ENCODE measurements at regions not wholly inside any gene's neighbourhood (a gene's known extent, or its start where the extent isn't known, plus 50 kb on each side); places are given as distances from the start of the nearest gene placed in this dataset.

- no peak for TF ChIP-seq CTCF (IDR thresholded peaks at IDR 0.05)
- TF ChIP-seq EZH2 (IDR thresholded peaks at IDR 0.05; ENCODE audit: borderline replicate concordance, insufficient read depth, low read depth, low read length, poor library complexity, severe bottlenecking): no peak
Observed at GRCh38 chr10:64363687-64364086, 842.5 kb downstream of the REEP3 start.

Measured in B cell (primary cell).